NCI-H226 (cell line): ENCODE measurements at regions not wholly inside any gene's neighbourhood (a gene's known extent, or its start where the extent isn't known, plus 50 kb on each side); places are given as distances from the start of the nearest gene placed in this dataset.

Experiments used
- DNase-seq: peaks from one replicate; pipeline ENCODE4 v3.0.0-alpha.2; 2015

GRCh38 chr6:40973304-40973703, 65.7 kb downstream of the UNC5CL start:
- DNase-seq = no peak

GRCh38 chr6:40972814-40973213, 66.2 kb downstream of the UNC5CL start:
- DNase-seq = no peak

- no peak for DNase-seq
Observed at GRCh38 chr6:40972190-40972589, 66.8 kb downstream of the UNC5CL start.

GRCh38 chr6:40968620-40969164, 70.3 kb downstream of the UNC5CL start:
- no peak for DNase-seq

GRCh38 chr6:40966860-40967259, 72.2 kb downstream of the UNC5CL start:
- no peak for DNase-seq

GRCh38 chr6:40965046-40965445, 74.0 kb downstream of the UNC5CL start:
- no peak for DNase-seq

- no peak for DNase-seq
Observed at GRCh38 chr6:40963019-40963418, 76.0 kb downstream of the UNC5CL start.

- DNase-seq = peak; percentile 83
Observed at GRCh38 chr6:40962241-40962640, 76.8 kb downstream of the UNC5CL start.

GRCh38 chr6:40961831-40962230, 77.2 kb downstream of the UNC5CL start:
- DNase-seq = no peak

GRCh38 chr6:40960742-40961430, 78.1 kb downstream of the UNC5CL start:
- DNase-seq = no peak

GRCh38 chr6:40959781-40960327, 79.2 kb downstream of the UNC5CL start:
- DNase-seq = no peak

- no peak for DNase-seq
Observed at GRCh38 chr6:40958738-40959137, 80.3 kb downstream of the UNC5CL start.

GRCh38 chr6:40957616-40958492, 81.2 kb downstream of the UNC5CL start:
- DNase-seq = peak; percentile 50

- DNase-seq = no peak
Observed at GRCh38 chr6:40956936-40957335, 82.1 kb downstream of the UNC5CL start.

- DNase-seq = no peak
Observed at GRCh38 chr6:40955178-40955545, 83.9 kb downstream of the UNC5CL start.

- DNase-seq = no peak
Observed at GRCh38 chr6:40954446-40955177, 84.4 kb downstream of the UNC5CL start.

- no peak for DNase-seq
Observed at GRCh38 chr6:40953486-40953885, 85.5 kb downstream of the UNC5CL start.

GRCh38 chr6:40950986-40951698, 87.9 kb downstream of the UNC5CL start:
- peak; percentile 55 for DNase-seq

GRCh38 chr6:40948570-40948969, 90.5 kb downstream of the UNC5CL start:
- DNase-seq = no peak

GRCh38 chr6:40947876-40948526, 91.0 kb downstream of the UNC5CL start:
- peak; percentile 35 for DNase-seq

GRCh38 chr6:40946738-40947301, 92.2 kb downstream of the UNC5CL start:
- no peak for DNase-seq
